HG02571 (cell line): ENCODE measurements at regions not wholly inside any gene's neighbourhood (a gene's known extent, or its start where the extent isn't known, plus 50 kb on each side); places are given as distances from the start of the nearest gene placed in this dataset.

Source experiments
- ATAC-seq: cut with Tn5 transposase; IDR thresholded peaks from one replicate; pipeline ENCODE4 v1.9.1; 2021; ENCODE audit warnings: mild to moderate bottlenecking, moderate library complexity; ENCODE audit not compliant: unreplicated experiment

DNA sequence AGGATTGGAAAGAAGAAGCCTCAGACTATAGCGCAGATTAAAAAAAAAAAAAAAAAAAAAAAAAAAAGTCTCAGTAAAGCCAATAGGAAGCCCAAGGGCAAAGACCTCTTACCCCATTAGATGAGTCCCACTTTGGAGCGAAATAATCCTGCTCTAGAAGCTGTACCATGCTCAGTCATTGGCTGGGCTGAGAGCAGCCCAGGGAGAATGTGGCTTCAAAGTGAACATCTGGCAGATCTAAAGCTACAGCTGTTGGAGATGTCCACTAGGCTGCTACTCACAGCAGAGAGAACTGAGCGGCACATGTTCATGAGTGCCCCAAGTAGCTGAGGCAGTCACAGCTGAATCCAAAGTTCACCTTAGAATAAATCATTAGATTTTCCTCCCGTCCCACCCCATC is 560.9 kb downstream of the MED13L start:
- ATAC-seq = no peak

DNA sequence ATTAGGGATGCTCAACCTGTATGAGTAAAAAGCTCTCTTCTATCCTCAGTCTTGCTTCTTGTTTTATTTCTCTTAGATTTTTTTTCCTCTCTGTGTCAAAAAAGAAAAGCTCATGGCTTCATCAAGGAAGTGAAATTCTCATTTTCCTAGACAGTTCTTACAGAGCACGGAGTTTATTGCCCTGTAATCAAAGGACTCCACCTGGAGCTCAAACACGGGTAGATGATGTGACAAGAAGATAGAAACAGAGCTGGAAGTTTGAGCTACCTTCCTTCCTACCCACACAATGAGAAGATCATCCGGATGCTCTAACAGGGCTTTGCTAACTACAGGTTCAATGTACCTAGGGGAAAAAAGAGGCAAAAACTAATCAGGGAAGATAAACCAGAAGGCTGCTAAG is 564.8 kb downstream of the MED13L start:
- ATAC-seq = no peak

DNA sequence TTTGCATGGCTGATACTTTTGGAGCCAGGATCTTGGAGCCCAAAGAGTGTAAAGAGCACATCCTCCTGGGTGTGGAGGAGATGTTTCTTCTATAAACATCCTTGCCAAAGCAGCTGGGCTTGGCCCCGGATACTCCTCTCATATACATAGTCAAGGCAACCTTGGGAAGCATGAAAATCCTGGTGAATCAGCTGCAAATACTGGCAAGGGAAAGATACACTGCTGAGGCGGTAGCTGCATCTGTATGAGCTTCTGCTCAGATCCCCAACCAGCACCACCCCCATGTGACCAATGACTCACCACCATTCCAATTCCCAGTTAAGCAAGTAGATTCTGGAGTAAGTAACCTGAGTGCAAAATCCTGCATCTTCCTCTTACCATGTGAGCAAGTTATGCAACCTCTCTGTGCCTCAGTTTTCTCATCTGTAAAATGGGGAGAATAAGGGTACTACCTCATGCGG is 567.4 kb downstream of the MED13L start:
- no peak for ATAC-seq

DNA sequence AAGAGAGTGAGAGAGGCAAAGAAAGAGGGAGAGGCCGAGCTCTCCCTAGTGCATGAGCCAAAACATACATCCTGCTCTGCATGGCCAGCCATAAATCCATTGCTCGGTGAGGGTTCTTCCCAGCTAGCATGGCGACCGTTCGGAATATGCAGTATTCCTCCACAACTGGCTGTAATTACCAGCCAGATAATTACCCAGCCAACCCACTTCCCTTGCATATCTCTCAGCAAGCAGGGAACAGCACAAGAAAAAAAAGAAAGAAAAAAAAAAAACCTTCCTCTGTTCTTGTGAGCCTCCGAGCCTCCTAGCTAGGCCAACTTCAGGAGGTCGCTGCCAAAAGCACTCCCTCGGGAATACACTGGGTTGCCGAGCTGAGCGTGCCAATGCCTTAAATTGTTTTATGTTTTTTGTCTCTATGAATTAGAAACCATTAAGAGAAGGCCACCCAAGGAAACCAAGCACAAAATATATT is 567.9 kb downstream of the MED13L start:
- no peak for ATAC-seq

DNA sequence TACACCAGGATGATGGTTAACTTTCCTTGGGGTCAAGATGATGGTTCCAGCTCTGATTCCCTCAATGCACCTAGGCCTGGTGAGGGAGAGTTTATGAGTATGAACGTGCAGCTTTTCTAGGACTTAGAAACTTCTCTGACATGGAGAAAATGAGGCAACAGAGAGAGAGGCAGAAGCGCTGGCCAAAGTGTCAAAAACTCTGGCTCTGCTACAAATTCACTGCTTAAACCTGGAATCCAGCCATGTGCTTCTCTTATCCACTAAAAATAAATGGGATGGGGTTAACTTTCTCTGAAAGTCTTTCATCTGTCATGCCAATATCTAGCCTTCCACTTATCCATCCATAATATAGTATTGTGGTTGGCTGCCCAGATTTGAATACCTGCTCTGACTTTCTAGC is 568.7 kb downstream of the MED13L start:
- ATAC-seq = no peak

DNA sequence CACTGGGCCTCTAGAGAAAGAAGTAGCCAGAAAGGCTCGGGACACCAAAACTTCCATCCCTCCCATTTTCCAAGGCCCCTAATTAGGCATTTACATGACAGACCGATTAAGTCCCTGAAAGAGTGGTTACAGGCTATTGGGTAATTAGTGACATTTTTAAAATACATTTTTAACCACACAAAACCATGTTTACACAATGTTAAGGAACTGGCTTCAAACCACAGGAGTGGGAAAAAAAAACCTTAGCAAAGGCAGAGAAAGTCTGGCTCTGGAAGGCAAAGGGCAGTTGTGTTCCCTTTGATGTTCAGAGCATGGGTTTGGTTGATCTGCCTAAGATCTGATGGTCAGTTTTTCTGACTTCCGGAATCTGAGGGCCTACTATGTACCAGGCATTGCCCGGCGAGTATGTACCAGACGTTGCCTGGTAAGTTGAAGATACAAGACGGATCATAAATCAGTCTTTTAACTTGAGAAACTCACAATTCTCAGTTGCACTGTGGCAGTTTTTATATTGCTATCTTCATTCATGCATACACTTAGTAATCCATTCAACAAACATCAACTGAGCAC is 576.5 kb downstream of the MED13L start:
- ATAC-seq = no peak

DNA sequence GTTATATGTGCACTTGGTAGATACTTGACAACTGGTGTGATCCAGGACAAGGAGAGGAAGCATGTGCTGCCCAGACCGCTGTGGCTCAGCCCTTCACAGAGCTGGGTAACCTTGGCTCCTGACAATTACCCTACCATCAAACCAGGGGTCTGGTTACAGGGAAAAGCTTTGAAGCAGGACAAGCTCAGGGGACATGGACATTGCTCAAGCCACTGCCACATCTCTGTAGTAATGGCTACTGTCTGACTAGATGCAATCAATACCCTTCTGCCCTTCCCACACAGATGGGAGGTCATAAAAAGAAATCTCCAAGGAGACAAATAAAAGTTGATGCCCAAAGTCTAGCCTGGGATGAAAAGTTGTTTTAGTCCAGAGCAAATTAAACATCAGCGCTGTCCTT is 577.4 kb downstream of the MED13L start:
- no peak for ATAC-seq

DNA sequence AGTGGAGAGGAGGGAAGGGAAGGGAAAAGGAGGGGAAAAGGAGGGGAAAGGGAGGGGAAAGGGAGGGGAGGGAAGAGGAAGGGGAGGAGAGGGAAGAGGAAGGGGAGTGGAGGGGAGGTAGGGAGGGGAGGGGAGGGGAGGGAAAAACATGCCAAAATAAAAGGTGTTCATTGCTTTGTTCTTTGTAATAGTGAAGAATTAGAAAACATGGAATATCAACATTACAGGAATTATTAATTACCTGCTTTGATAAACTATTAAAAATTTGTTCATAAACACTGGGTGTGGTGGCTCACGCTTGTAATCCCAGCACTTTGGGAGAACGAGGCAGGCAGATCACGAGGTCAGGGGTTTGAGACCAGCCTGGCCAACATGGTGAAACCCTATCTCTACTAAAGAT is 579.2 kb downstream of the MED13L start:
- no peak for ATAC-seq

DNA sequence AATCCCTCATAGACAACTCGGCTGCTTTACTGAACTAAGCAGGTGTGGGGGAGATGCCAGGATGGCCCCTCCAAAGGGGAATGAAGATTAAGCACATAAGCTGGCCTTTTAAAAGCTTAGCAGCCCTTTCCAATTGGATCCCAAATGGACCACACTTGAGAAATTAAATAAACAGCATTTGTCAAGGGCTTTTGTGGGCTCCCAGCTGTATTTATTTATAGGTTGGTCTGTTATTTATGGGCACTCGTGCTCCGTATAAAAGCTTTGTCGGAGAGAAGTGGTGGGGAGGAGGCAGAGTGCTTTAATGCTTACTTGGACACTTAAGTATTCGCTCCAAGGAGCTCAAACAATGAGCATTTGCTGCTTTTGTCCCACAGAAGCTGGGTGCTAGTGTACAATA is 580.2 kb downstream of the MED13L start:
- ATAC-seq = no peak

DNA sequence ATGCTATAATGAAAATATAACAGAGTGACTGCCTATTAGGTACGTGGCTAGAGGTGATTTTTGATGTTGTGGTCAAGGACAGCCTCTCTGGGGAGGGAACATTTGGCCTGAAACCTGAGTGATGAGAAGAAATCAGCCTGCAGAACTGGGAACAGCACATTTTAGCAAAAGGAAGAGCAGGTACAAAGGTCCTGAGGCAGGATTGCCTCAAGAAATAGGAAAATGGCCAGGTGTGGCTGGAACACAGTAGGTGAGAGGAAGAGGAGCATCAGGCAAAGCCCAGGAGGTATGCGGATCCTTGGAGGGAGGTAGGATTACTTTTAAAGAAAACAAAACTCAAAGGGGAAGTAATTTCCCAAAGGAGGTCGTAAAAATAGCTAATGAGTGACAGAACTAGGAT is 582.9 kb downstream of the MED13L start:
- ATAC-seq = no peak

DNA sequence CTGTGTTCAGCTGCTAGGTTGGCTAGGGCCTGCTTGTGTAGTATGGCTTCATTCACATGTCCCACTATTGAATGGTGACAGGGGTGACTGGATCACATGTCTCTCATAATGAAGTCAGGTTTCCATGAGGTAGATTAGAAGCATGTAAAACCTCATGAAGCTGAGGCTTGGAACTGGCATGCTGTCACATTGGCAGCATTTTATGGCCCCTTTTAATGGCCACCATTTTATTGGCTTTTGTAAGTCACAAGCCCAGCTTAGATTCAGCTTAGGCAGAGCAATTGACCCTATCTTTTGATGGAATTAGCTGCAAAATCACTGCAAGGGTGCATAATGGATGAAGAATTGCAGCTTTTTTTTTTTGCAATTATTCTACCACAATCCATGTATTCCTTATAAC is 583.5 kb downstream of the MED13L start:
- no peak for ATAC-seq

DNA sequence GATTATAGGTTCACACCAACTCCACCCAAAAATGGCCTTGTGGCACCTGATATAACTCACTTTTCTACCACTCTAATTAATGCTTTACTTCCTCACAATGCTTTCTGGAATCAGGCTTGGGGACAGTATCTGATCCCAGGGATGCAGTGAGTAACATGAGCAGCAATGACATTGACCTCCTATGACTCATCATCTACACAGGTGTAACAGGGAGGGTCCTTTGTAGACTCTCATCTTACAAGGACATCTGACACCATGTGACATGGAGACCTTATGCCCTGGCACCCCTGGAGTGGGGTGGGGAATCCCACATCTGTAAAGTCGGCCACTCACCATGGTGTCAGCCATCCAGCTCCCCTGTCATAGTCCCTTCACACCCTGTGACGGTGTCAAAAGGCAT is 586.4 kb downstream of the MED13L start:
- ATAC-seq = no peak

DNA sequence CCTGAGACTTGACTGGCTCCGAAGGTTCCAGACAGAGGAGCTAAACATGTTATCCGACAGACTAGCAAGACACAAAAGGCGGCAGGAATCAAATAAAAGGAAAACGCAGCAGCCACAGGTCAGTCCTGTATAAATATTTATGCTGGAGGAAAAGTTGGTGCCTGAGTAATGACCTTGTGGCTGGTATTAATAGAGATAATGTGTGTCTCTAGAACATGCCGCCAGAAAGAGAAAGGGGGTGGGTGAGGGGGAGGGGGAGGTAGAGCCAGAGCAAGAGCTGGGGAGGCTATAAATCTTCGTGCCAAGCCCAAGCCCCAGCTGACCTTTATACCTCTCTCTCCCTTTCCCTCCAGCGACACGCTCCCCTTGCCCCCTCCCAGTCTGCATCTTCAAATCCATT is 590.4 kb downstream of the MED13L start:
- no peak for ATAC-seq

DNA sequence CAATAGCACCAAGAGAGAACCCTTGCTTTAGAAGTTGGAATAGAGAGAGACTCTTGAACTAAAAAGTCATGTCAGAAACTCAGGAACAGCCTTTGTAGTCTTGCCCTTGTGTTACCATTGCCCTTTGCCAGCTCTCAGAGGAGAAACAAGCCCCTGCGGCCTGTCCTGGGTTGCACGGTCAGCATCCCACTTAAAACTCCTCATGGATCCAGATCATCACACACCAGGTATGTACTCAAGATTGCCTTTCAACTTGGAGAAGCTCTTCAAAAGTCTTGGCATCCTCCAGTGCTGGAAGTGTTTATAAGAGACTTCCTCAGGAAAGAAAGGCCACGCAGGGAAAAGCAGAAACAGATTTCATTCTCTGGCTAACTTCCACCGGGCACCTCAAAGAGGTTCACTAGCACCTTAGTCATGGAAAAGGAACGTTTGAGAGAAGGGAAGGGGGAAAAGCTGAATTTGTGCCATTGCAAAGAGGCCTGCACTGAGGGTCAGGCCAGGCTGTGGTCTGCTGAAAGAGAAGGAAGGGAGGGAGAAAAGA is 594.2 kb downstream of the MED13L start:
- no peak for ATAC-seq

DNA sequence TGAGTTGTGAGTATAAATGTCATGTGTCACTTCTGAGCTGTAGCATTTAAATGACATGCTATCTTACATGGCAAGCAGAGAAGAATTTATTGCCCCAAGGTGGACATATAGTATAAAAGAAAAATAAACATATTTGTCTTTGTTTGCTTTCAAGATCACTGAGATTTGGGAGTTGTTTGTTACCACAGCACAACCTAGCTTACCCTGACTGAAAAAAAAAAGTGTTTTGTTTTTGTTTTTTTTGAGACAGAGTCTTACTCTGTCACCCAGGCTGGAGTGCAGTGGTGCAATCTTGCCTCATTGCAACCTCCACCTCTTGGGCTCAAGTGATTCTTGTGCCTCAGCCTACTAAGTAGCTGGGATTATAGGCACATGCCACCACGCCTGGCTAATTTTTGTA is 596.5 kb downstream of the MED13L start:
- ATAC-seq = no peak

DNA sequence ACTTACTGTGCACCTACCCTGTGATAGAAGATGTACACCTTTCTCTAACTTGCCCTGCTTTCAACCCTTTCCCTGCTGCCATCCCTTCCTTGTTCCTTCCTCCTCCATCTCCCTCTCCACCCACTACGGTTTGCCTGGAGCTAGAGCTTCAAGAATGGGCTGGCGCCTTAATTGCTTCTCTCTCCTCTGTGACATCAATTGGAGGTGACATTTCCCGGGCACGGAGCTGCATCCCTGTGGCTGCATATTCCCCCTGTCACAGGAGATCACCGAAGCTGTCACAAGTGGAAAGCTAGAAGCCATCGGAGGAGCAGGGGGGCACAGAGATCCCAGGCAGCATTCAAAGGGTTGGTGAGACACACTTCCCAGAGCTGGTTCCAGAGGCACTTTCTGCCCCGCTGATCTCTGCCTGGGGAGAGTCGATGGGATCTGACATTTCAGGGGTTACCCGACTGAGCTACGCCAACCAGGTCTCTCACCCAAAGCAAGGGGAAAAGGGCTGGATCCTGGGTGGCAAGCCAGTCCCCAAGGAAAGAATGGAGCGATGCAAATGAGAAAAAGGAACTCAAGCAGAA is 604.9 kb downstream of the MED13L start:
- no peak for ATAC-seq

DNA sequence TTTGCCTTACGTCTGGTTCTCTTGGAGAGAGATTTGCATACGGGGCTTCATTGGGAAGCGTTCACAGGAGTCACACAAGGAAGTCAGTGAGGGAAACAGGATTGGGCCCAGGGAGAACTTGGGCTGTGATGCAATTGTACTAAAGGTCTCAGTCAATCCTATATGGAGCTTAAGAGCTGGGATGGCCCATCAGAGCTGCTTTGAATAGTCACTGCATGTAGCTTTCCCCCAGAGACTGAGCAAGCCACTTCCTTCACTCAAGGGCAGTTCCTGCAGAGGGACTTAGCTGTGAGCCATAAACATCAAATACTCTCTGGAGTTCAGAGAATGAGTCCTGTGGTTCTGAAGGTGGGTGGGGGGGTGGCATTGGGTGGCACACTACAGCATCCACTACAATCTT is 605.4 kb downstream of the MED13L start:
- no peak for ATAC-seq

DNA sequence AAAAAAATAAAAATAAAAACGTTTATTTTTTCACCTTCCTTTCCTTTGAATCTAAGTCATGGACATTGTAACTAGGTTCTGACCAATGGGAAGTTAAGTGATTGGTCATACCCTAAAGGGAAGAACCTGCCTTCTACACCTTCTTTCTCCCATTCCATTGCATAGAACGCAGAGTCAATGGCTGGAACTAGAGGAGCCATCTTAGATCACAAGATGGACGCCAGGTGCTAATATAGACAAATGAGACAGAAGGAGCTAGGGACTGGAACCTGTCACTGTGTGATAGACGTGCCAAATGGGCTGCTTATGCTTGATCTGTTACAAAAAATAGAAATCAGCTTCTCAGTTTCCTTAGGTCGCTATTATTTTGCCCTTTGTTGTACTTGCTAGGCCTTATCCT is 606.6 kb downstream of the MED13L start:
- no peak for ATAC-seq

DNA sequence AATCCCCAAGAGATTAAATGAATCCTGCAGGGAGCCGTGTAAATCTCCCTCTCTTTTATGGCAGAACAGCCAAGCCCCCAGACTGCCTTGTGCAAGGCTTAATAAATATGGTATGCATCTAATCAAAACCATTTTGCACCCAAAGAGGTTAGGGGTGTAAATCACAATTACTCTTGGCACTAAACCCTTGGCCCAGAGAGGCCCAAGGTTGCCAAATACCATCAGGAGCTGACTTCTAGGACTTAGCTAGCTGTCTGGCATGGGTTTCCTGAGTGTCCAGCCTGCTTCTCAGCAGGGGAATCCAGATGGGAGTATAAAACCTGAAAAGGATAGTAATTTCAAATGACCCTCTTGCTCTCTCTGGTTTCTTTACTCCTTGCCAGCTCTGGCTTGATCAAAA is 610.4 kb downstream of the MED13L start:
- ATAC-seq = no peak

DNA sequence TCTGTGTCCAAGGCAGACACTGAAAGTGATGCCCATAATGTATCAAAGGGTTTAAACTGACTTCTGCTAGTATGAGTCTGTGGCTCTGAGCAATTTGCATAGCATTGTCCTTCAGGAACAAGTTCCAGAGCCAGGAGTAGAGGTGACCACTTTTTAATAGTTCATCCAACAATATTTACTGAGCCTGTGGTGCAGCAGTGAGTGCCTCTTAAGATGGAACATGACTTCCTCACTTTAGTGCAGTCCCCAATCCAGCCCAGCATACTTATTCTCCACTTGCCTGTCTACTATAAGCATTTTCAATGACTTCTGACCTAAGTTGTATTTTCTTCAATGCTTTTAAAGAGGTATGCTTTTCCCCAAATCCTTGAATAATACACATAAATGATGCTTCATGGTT is 611.3 kb downstream of the MED13L start:
- no peak for ATAC-seq

DNA sequence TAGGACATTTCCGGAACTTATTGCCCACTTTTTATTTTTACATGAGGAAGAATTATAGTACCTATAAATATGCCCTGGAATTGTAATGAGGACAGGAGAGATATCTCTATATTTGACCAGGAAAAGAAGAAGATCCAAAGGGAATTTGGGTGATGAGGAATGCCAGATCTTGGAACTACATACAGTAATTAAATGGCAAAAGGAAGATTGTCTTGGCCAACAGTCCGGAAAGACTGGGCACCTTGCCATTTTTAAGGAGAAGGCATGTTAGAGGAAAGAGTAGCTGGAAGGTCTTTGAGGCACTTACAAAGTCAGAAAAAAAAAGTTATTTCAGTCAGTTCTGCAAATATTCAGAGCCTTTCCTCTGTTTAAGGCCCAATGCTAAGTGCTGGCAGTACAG is 616.4 kb downstream of the MED13L start:
- ATAC-seq = no peak

DNA sequence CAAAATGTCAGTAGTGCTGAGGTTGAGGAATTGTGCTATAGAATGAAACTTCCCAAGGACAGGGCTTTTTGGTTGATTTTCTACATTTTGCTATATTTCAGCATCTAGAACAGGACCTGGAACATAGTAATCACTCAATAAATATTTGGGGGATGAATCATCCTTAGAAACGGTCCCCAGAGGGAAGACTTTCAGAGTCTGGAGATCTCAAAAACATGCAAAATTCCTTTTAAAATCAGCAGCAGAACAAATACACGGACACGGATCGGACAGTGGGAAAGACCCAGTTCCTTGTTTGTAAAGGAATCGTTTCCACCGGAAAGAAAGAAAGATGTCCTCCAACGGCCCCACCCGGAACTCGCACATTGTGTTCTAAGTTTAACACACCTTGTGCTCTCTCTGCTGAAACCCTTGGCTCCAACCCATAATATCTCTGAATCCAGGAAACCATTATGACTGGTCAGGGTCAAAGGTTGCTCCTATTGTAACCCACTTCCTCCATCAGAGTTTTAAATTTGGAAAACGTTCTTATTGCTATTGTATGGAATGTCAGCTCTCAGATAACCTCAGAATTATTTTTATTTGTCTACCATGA is 617.2 kb downstream of the MED13L start:
- ATAC-seq = no peak
